Endodermal cell (in vitro differentiated cells): ENCODE measurements at regions not wholly inside any gene's neighbourhood (a gene's known extent, or its start where the extent isn't known, plus 50 kb on each side); places are given as distances from the start of the nearest gene placed in this dataset.

Source experiments
- DNase-seq: peaks from one replicate; pipeline ENCODE4 v3.0.0-alpha.2; 2017
- H3K27ac ChIP-seq: 2 replicates; pipeline ENCODE4 v1.5.1; 2013; ENCODE audit warnings: mild to moderate bottlenecking, low read depth, low read length, moderate library complexity
- H3K27me3 ChIP-seq: 2 replicates; pipeline ENCODE4 v1.6.1; 2013; ENCODE audit warnings: mild to moderate bottlenecking, low read length, moderate library complexity; ENCODE audit not compliant: insufficient read depth, control insufficient read depth, poor library complexity, severe bottlenecking
- H3K36me3 ChIP-seq: 2 replicates; pipeline ENCODE4 v1.7.0; 2013; ENCODE audit warnings: mild to moderate bottlenecking, low read length, moderate library complexity; ENCODE audit not compliant: control insufficient read depth, insufficient read depth
- H3K4me1 ChIP-seq: one replicate; pipeline ENCODE4 v1.7.0; 2013; ENCODE audit warnings: low read length; ENCODE audit not compliant: control insufficient read depth, insufficient read depth
- H3K4me3 ChIP-seq: 2 replicates; pipeline ENCODE4 v1.5.1; 2013; ENCODE audit warnings: mild to moderate bottlenecking, low read length, moderate library complexity
- H3K9ac ChIP-seq: 2 replicates; pipeline ENCODE4 v1.6.1; 2013; ENCODE audit warnings: mild to moderate bottlenecking, low read length, moderate library complexity; ENCODE audit not compliant: poor library complexity, severe bottlenecking; ENCODE audit errors: extremely low read depth
- H3K9me3 ChIP-seq: 2 replicates; pipeline ENCODE4 v1.6.1; 2013; ENCODE audit warnings: mild to moderate bottlenecking, low read length, moderate library complexity; ENCODE audit not compliant: control insufficient read depth
- H3K27ac Mint-ChIP-seq: 2 replicates; pipeline ENCODE4 v1.8.0; 2020; ENCODE audit warnings: mixed read lengths
- H3K27me3 Mint-ChIP-seq: 2 replicates; pipeline ENCODE4 v1.8.0; 2021; ENCODE audit warnings: mild to moderate bottlenecking, mixed read lengths; ENCODE audit not compliant: insufficient read depth
- H3K36me3 Mint-ChIP-seq: 2 replicates; pipeline ENCODE4 v1.8.0; 2020; ENCODE audit warnings: low read depth, mixed read lengths
- H3K4me1 Mint-ChIP-seq: 2 replicates; pipeline ENCODE4 v1.8.0; 2020; ENCODE audit warnings: mixed read lengths
- H3K4me3 Mint-ChIP-seq: 2 replicates; pipeline ENCODE4 v1.8.0; 2020; ENCODE audit warnings: mild to moderate bottlenecking, moderate library complexity, mixed read lengths
- H3K9me3 Mint-ChIP-seq: 2 replicates; pipeline ENCODE4 v1.8.0; 2020; ENCODE audit warnings: mild to moderate bottlenecking, mixed read lengths
- CTCF ChIP-seq: fragments of 200-600 bp; sonication (generic); conservative IDR thresholded peaks from 2 replicates; pipeline ENCODE4 v1.5.0; 2021; ENCODE audit warnings: antibody characterized with exemption, mild to moderate bottlenecking
- WGBS, 2 experiments: methylation state at CpG; one replicate each; pipeline versions ENCODE4 v1.1.5 to v1.1.7; 2013; ENCODE audit warnings: missing lambda C conversion rate in 2 of 2, mixed read lengths in 1 of 2; ENCODE audit not compliant: insufficient coverage in 1 of 2, insufficient read length in 1 of 2; 5-methylcytosine and 5-hydroxymethylcytosine counted together

GRCh38 chr2:81242501-81242900 is 937.9 kb upstream of the LRRTM1 start:
- no peak for TF ChIP-seq CTCF
- Histone ChIP-seq H3K27me3 (no peaks in the 10 kb centered on the region), H3K9ac (no peak overlapping the region), H3K9me3 (no peaks in the 10 kb centered on the region), H3K27ac (no peak overlapping the region), H3K4me1 (no peaks in the 10 kb centered on the region), H3K4me3 (no peak overlapping the region), H3K36me3 (no peaks in the 10 kb centered on the region)
- H3K27me3 Mint-ChIP-seq: no peaks in the 10 kb centered on the region
- no peak overlapping the region for H3K27ac Mint-ChIP-seq
- no peak overlapping the region for H3K4me3 Mint-ChIP-seq
- H3K9me3 Mint-ChIP-seq: no peaks in the 10 kb centered on the region
- 93 to 100% methylated on average over 2 of the region's 2 CpGs for WGBS, 2 experiments
- DNase-seq: peak; percentile 30
- H3K36me3 Mint-ChIP-seq: no peaks in the 10 kb centered on the region
- no peaks in the 10 kb centered on the region for H3K4me1 Mint-ChIP-seq

- Mint-ChIP-seq H3K9me3 (no peaks in the 10 kb centered on the region), H3K27ac (no peak overlapping the region), H3K36me3 (no peaks in the 10 kb centered on the region), H3K4me1 (no peaks in the 10 kb centered on the region), H3K4me3 (no peak overlapping the region), H3K27me3 (no peaks in the 10 kb centered on the region)
- no peak for DNase-seq
- Histone ChIP-seq H3K36me3 (no peaks in the 10 kb centered on the region), H3K9me3 (no peaks in the 10 kb centered on the region), H3K4me1 (no peaks in the 10 kb centered on the region), H3K9ac (no peak overlapping the region), H3K4me3 (no peak overlapping the region), H3K27ac (no peak overlapping the region), H3K27me3 (no peaks in the 10 kb centered on the region)
- TF ChIP-seq CTCF: no peak
- no CpG with 5 or more reads among the region's 2 CpGs for WGBS, 2 experiments
Observed at GRCh38 chr2:81238462-81238861, 933.9 kb upstream of the LRRTM1 start.

GRCh38 chr2:81235601-81236000 is 931.0 kb upstream of the LRRTM1 start:
- H3K36me3 Mint-ChIP-seq: no peaks in the 10 kb centered on the region
- H3K36me3 ChIP-seq: no peaks in the 10 kb centered on the region
- H3K27ac ChIP-seq: no peak overlapping the region
- H3K9me3 ChIP-seq: no peaks in the 10 kb centered on the region
- DNase-seq: peak; percentile 24
- no peak overlapping the region for H3K27ac Mint-ChIP-seq
- no peak overlapping the region for H3K9ac ChIP-seq
- H3K4me3 ChIP-seq: no peak overlapping the region
- no peak overlapping the region for H3K4me3 Mint-ChIP-seq
- H3K9me3 Mint-ChIP-seq: no peaks in the 10 kb centered on the region
- TF ChIP-seq CTCF: peak; percentile 63
- H3K4me1 Mint-ChIP-seq: no peaks in the 10 kb centered on the region
- H3K4me1 ChIP-seq: no peaks in the 10 kb centered on the region
- WGBS, 2 experiments: 89 to 100% methylated on average over 1 of the region's 1 CpG
- H3K27me3 ChIP-seq: no peaks in the 10 kb centered on the region
- H3K27me3 Mint-ChIP-seq: peaks cover 3% of the 10 kb centered on the region
